Colonic mucosa (tissue), 4 donors: ENCODE measurements at regions not wholly inside any gene's neighbourhood (a gene's known extent, or its start where the extent isn't known, plus 50 kb on each side); places are given as distances from the start of the nearest gene placed in this dataset.
"Not testable (repeated sequence)": the region's sequence is repeated elsewhere in the genome, so short reads cannot be mapped to it uniquely, and the experiment has no call there.

Experiments
- DNase-seq: peaks from one replicate; pipeline ENCODE4 v3.0.0-alpha.2; 2020
- H3K27ac ChIP-seq: fragments of 200-600 bp; one replicate; pipeline ENCODE4 v1.8.0; 2021
- H3K27me3 ChIP-seq: fragments of 200-600 bp; one replicate; pipeline ENCODE4 v1.8.0; 2021
- H3K36me3 ChIP-seq: fragments of 200-600 bp; one replicate; pipeline ENCODE4 v1.8.0; 2021
- H3K4me1 ChIP-seq: fragments of 200-600 bp; one replicate; pipeline ENCODE4 v1.8.0; 2021; ENCODE audit warnings: mild to moderate bottlenecking
- H3K4me3 ChIP-seq: fragments of 200-600 bp; one replicate; pipeline ENCODE4 v1.8.0; 2021
- H3K9ac ChIP-seq, 2 donors: one replicate each; pipeline ENCODE4 v1.7.0; 2013; ENCODE audit warnings: control low read depth in 2 of 2, low read depth in 2 of 2, low read length in 2 of 2
- H3K9me3 ChIP-seq: fragments of 200-600 bp; one replicate; pipeline ENCODE4 v1.8.0; 2021
- CTCF ChIP-seq: fragments of 200-600 bp; IDR thresholded peaks from one replicate; pipeline ENCODE4 v1.8.0; 2022; ENCODE audit warnings: antibody characterized with exemption, mild to moderate bottlenecking
- intact Hi-C: fragments of 100-400 bp; cut with DNase I; formaldehyde crosslinking; loops from one replicate; pipeline ENCODE4 v1.14.1; 2022
- donor health status: healthy.
- donor health status: DM: no; HTN: no; CAD: no.
- donor health status: DM: no; HTN: no; CAD: no.

GRCh38 chr3:163518065-163518464 lies 1560.2 kb downstream of the SI start:
- H3K36me3 ChIP-seq: no peaks in the 10 kb centered on the region
- no peaks in the 10 kb centered on the region for H3K9me3 ChIP-seq
- H3K9ac ChIP-seq: no peak overlapping the region
- no peak for DNase-seq
- H3K27me3 ChIP-seq: no peaks in the 10 kb centered on the region
- no peaks in the 10 kb centered on the region for H3K4me1 ChIP-seq
- TF ChIP-seq CTCF: no peak
- no peak overlapping the region for H3K27ac ChIP-seq
- H3K4me3 ChIP-seq: no peak overlapping the region
- intact Hi-C loops: no loop called here

GRCh38 chr3:163513149-163513657 lies 1565.1 kb downstream of the SI start:
- Histone ChIP-seq H3K27me3 (no peaks in the 10 kb centered on the region), H3K4me3 (no peak overlapping the region), H3K9ac (no peak overlapping the region), H3K36me3 (no peaks in the 10 kb centered on the region), H3K4me1 (no peaks in the 10 kb centered on the region), H3K27ac (no peak overlapping the region), H3K9me3 (no peaks in the 10 kb centered on the region)
- intact Hi-C loops: no loop called here
- TF ChIP-seq CTCF: no peak
- DNase-seq: no peak

- Histone ChIP-seq H3K4me1 (no peaks in the 10 kb centered on the region), H3K4me3 (no peak overlapping the region), H3K27ac (no peak overlapping the region), H3K36me3 (no peaks in the 10 kb centered on the region), H3K9me3 (no peaks in the 10 kb centered on the region), H3K9ac (no peak overlapping the region), H3K27me3 (no peaks in the 10 kb centered on the region)
- no peak for DNase-seq
- no peak for TF ChIP-seq CTCF
- intact Hi-C loops: no loop called here
These were observed 1570.1 kb downstream of the SI start for GRCh38 chr3:163508206-163508605.

- TF ChIP-seq CTCF: no peak
- Histone ChIP-seq H3K27me3 (no peaks in the 10 kb centered on the region), H3K9me3 (no peaks in the 10 kb centered on the region), H3K4me1 (no peaks in the 10 kb centered on the region), H3K4me3 (no peak overlapping the region), H3K36me3 (no peaks in the 10 kb centered on the region), H3K9ac (no peak overlapping the region), H3K27ac (no peak overlapping the region)
- no peak for DNase-seq
- intact Hi-C loops: no loop called here
These were observed 1573.3 kb downstream of the SI start for GRCh38 chr3:163504974-163505373.

- H3K36me3 ChIP-seq, intact Hi-C loops, H3K9ac ChIP-seq, H3K27ac ChIP-seq, DNase-seq, H3K27me3 ChIP-seq, H3K9me3 ChIP-seq, H3K4me3 ChIP-seq, H3K4me1 ChIP-seq: not testable (repeated sequence)
These were observed 1578.5 kb downstream of the SI start for GRCh38 chr3:163499736-163500219.

- H3K36me3 ChIP-seq, DNase-seq, H3K27me3 ChIP-seq, H3K9me3 ChIP-seq, H3K27ac ChIP-seq, H3K4me3 ChIP-seq, H3K9ac ChIP-seq, H3K4me1 ChIP-seq, intact Hi-C loops: not testable (repeated sequence)
These were observed 1579.2 kb downstream of the SI start for GRCh38 chr3:163498842-163499735.
